Lung (tissue), 11 donors: ENCODE measurements at regions not wholly inside any gene's neighbourhood (a gene's known extent, or its start where the extent isn't known, plus 50 kb on each side); places are given as distances from the start of the nearest gene placed in this dataset.

Experiments
- ATAC-seq: fragments of 200-7000 bp; cut with Tn5 transposase; one replicate; pipeline ENCODE4 v1.9.1; 2020; ENCODE audit warnings: moderate number of reproducible peaks; ENCODE audit not compliant: insufficient read depth, low FRiP score
- DNase-seq, 3 donors: peaks; one replicate each; pipeline ENCODE4 v3.0.0-alpha.2; 2013 to 2017
- H3K27ac ChIP-seq, 2 donors: one replicate each; pipeline ENCODE4 v1.5.1; 2013; ENCODE audit warnings: mild to moderate bottlenecking in 2 of 2, moderate library complexity in 2 of 2, control low read depth in 1 of 2, inconsistent platforms in 1 of 2, low read depth in 1 of 2, low read length in 1 of 2
- H3K27me3 ChIP-seq, 3 donors: one replicate each; pipeline ENCODE4 v1.5.1; 2013; ENCODE audit warnings: low read length in 2 of 3; ENCODE audit not compliant: control insufficient read depth in 3 of 3, insufficient read depth in 3 of 3
- H3K36me3 ChIP-seq, 4 donors: one replicate each; pipeline ENCODE4 v1.5.1; 2013; ENCODE audit warnings: low read length in 4 of 4, mild to moderate bottlenecking in 1 of 4, moderate library complexity in 1 of 4; ENCODE audit not compliant: control insufficient read depth in 4 of 4, insufficient read depth in 4 of 4
- H3K4me1 ChIP-seq, 5 donors: one replicate each; pipeline ENCODE4 v1.5.1; 2013; ENCODE audit warnings: low read length in 5 of 5, mild to moderate bottlenecking in 2 of 5, moderate library complexity in 1 of 5; ENCODE audit not compliant: control insufficient read depth in 5 of 5, insufficient read depth in 5 of 5
- H3K4me3 ChIP-seq: one replicate; pipeline ENCODE4 v1.5.1; 2013; ENCODE audit warnings: mild to moderate bottlenecking, control low read depth, moderate library complexity
- H3K9ac ChIP-seq, 2 donors: one replicate each; pipeline ENCODE4 v1.5.1; 2013; ENCODE audit warnings: low read length in 2 of 2, control low read depth in 1 of 2; ENCODE audit not compliant: insufficient read depth in 1 of 2
- H3K9me3 ChIP-seq, 4 donors: one replicate each; pipeline ENCODE4 v1.5.1; 2013; ENCODE audit warnings: low read length in 3 of 4, mild to moderate bottlenecking in 1 of 4, moderate library complexity in 1 of 4; ENCODE audit not compliant: control insufficient read depth in 4 of 4, insufficient read depth in 3 of 4
- WGBS, 2 donors: extraction: QIAGEN DNeasy Blood & Tissue Kit; methylation state at CpG; one replicate each; pipeline ENCODE4 v1.1.7; 2013; 5-methylcytosine and 5-hydroxymethylcytosine counted together
- TF ChIP-seq, protein P1 (sequence below): IDR thresholded peaks from 2 replicates; pipeline ENCODE4 v1.5.1; 2012; ENCODE audit warnings: mild to moderate bottlenecking; ENCODE audit errors: control extremely low read depth, extremely low read depth
- donor health status: control.
- donor health status: control.
- donor health status: Bipolar disorder and iron deficiency.
- donor health status: healthy.
- donor health status: DM: yes; HTN: yes; CAD: no.

DNA sequence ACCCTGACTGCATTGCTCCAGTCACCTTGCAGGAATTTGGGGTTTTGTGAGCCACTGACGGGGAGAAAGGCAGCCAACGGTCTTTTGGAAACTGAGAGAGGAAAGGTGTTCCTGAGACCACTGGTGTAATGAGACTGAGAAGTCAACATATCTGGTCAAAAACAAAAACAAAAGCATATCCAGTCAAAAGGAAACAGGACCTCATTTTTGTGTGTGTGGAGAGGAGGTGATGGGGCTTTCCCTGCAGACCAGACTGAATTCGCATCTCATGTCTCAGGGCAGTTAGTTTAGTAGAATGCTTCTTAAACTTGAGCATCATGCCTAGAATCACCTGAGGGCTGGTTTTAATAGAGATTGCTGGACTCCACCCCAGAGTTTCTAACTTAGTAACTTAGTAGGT lies 198.4 kb downstream of the COPRS start:
- no peak for DNase-seq
- Histone ChIP-seq H3K9me3 (peaks cover 0 to 15% (median 10%) of the 10 kb centered on the region in 4 donors), H3K4me1 (no peaks in the 10 kb centered on the region), H3K4me3 (no peak overlapping the region), H3K27me3 (no peaks in the 10 kb centered on the region), H3K9ac (no peak overlapping the region), H3K36me3 (no peaks in the 10 kb centered on the region), H3K27ac (no peak overlapping the region)
- TF ChIP-seq, protein P1, sequence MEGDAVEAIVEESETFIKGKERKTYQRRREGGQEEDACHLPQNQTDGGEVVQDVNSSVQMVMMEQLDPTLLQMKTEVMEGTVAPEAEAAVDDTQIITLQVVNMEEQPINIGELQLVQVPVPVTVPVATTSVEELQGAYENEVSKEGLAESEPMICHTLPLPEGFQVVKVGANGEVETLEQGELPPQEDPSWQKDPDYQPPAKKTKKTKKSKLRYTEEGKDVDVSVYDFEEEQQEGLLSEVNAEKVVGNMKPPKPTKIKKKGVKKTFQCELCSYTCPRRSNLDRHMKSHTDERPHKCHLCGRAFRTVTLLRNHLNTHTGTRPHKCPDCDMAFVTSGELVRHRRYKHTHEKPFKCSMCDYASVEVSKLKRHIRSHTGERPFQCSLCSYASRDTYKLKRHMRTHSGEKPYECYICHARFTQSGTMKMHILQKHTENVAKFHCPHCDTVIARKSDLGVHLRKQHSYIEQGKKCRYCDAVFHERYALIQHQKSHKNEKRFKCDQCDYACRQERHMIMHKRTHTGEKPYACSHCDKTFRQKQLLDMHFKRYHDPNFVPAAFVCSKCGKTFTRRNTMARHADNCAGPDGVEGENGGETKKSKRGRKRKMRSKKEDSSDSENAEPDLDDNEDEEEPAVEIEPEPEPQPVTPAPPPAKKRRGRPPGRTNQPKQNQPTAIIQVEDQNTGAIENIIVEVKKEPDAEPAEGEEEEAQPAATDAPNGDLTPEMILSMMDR: no peak
- no peak for ATAC-seq
- WGBS, 2 donors: 79 to 92% methylated on average over 3 of the region's 3 CpGs

DNA sequence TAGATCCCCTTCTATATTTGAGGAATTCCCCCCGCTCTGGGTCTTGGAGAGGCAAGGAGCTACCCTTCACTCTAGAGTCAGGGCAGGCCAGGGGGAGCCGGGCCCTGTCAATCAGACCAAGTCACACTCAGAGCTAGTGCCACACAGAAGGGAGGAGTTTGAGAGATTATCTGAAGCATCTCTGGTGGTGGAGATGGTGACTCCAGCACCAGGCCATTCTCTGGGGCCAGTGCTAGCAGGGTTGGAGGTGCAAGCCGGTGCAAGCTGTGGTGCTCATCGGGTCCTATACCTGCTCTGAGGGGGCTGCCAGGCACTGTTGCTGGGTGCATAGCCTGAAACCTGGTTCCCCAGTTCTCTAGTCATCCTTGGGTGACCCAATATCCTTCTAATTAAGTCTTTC lies 201.2 kb downstream of the COPRS start:
- Histone ChIP-seq H3K9me3 (peaks cover 0 to 16% (median 1%) of the 10 kb centered on the region in 4 donors), H3K4me1 (peaks cover 0 to 7% (median 0%) of the 10 kb centered on the region in 5 donors), H3K9ac (no peak overlapping the region), H3K27me3 (no peaks in the 10 kb centered on the region), H3K36me3 (no peaks in the 10 kb centered on the region), H3K4me3 (no peak overlapping the region), H3K27ac (no peak overlapping the region)
- TF ChIP-seq, protein P1: no peak
- ATAC-seq (no peak), DNase-seq (no peak)
- WGBS, 2 donors: 87 to 100% methylated on average over 4 of the region's 4 CpGs

DNA sequence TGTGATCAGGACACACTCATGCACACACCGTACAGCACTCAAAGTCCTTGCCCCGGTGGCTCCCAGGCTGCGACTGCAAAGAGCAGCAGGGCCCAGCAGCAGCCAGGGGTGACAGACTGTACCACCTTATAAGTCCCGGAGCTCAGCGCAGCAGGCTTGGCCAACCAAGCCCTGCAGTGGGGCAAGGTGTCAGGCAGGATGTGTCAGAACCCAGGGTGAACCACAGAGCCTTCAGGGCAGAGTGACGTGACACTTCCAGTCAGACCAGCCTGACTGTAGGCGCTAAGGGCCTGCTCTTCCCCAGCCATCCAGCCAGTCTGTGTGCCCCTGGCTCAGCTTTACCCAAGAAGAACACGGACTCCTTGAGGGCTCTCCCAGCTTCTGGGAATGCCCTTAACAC lies 204.1 kb downstream of the COPRS start:
- no peak overlapping the region for H3K9ac ChIP-seq
- ATAC-seq: no peak
- DNase-seq: no peak
- no peaks in the 10 kb centered on the region for H3K36me3 ChIP-seq
- TF ChIP-seq, protein P1: no peak
- H3K4me1 ChIP-seq: peaks cover 0 to 7% (median 0%) of the 10 kb centered on the region in 5 donors
- peaks cover 0 to 2% (median 0%) of the 10 kb centered on the region in 3 donors for H3K27me3 ChIP-seq
- no peak overlapping the region for H3K27ac ChIP-seq
- WGBS, 2 donors: 61 to 76% methylated on average over 8 of the region's 8 CpGs
- H3K4me3 ChIP-seq: no peak overlapping the region
- peaks cover 0 to 4% (median 0%) of the 10 kb centered on the region in 4 donors for H3K9me3 ChIP-seq

DNA sequence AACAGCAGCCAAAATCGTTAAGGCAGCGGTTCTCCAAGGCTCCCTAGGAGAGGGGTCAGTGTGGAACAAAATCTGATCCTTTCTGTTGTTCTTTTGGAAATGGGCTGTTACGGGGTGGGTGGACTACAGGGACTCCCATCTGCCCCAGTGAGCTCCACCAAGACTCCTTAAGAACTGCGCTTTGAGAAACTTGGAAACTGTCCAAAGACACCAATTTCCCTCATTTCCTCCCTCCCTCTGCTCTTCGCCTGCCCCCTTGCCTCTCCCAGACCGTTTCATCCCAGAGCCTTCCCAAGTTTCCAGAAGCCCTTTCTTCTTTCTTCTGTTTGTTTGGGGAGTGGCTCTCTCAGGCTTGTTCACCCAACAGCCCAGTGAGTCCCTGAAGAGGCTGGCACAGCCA lies 205.4 kb downstream of the COPRS start:
- TF ChIP-seq, protein P1: no peak
- WGBS, 2 donors: 43 to 65% methylated on average over 6 of the region's 6 CpGs

More for the DNA sequence above, 205.4 kb downstream of the COPRS start:
- Histone ChIP-seq H3K9ac (no peak overlapping the region), H3K27me3 (peaks cover 0 to 2% (median 0%) of the 10 kb centered on the region in 3 donors), H3K4me1 (peaks cover 0 to 7% (median 0%) of the 10 kb centered on the region in 5 donors), H3K4me3 (no peak overlapping the region), H3K27ac (no peak overlapping the region), H3K9me3 (peaks cover 0 to 4% (median 0%) of the 10 kb centered on the region in 4 donors), H3K36me3 (no peaks in the 10 kb centered on the region)
- DNase-seq (peak in 2 of 3 donors; percentile 31 to 52), ATAC-seq (no peak)
